Mammary epithelial cell (primary cell): ENCODE measurements at regions not wholly inside any gene's neighbourhood (a gene's known extent, or its start where the extent isn't known, plus 50 kb on each side); places are given as distances from the start of the nearest gene placed in this dataset.

ENCODE experiments used
- EZH2 ChIP-seq: IDR thresholded peaks from 2 replicates; pipeline ENCODE4 v1.6.1; 2012; ENCODE audit warnings: low read length, inconsistent platforms, borderline replicate concordance
- TF ChIP-seq, protein P1 (sequence below), 2 donors: IDR thresholded peaks in 1 of 2; conservative IDR thresholded peaks in 1 of 2; 2 replicates each; pipeline ENCODE4 v1.5.1; 2011 to 2012; ENCODE audit warnings: inconsistent platforms in 2 of 2, low read length in 2 of 2, mild to moderate bottlenecking in 2 of 2, control low read depth in 1 of 2, low read depth in 1 of 2; ENCODE audit not compliant: insufficient read depth in 1 of 2; ENCODE audit errors: extremely low read depth in 1 of 2

DNA sequence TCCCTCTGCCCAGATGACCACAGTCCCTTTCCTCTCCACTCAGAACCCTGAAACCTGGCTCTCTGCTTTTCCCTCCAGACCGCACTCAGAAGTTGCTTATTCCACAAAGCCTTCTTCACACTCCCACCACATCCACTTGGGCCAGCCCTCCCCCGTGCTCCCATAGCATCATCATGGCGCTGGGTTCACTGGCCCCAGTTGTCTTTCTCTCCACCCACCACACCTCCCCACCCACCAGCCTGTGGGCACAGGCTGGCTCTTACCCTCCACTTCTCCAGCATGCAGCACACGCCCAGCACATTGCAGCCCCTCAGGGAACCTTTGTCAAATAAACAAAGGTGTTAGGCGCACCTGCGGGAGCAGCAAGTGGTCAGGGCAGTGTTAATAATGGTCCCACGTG, 130.0 kb downstream of the KATNIP start:
- TF ChIP-seq, protein P1, sequence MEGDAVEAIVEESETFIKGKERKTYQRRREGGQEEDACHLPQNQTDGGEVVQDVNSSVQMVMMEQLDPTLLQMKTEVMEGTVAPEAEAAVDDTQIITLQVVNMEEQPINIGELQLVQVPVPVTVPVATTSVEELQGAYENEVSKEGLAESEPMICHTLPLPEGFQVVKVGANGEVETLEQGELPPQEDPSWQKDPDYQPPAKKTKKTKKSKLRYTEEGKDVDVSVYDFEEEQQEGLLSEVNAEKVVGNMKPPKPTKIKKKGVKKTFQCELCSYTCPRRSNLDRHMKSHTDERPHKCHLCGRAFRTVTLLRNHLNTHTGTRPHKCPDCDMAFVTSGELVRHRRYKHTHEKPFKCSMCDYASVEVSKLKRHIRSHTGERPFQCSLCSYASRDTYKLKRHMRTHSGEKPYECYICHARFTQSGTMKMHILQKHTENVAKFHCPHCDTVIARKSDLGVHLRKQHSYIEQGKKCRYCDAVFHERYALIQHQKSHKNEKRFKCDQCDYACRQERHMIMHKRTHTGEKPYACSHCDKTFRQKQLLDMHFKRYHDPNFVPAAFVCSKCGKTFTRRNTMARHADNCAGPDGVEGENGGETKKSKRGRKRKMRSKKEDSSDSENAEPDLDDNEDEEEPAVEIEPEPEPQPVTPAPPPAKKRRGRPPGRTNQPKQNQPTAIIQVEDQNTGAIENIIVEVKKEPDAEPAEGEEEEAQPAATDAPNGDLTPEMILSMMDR (conservative IDR thresholded peaks at IDR 0.05 in 1 of 2, IDR thresholded peaks at IDR 0.05 in 1 of 2; ENCODE audit: extremely low read depth in 1 of 2, insufficient read depth in 1 of 2, low read depth in 1 of 2, low read length in 2 of 2): no peak
- TF ChIP-seq EZH2: no peak
